ENCODE measurements at regions not wholly inside any gene's neighbourhood (a gene's known extent, or its start where the extent isn't known, plus 50 kb on each side); places are given as distances from the start of the nearest gene placed in this dataset.

- TF ChIP-seq REST (IDR thresholded peaks at IDR 0.05; ENCODE audit: insufficient read depth in 1 of 2, low read depth in 2 of 2, low read length in 2 of 2) (no peak), POLR2AphosphoS5 (IDR thresholded peaks at IDR 0.05; ENCODE audit: low read depth, low read length) (no peak), SIN3A (IDR thresholded peaks at IDR 0.05; ENCODE audit: borderline replicate concordance, insufficient read depth, low read length) (no peak), TAF1 (IDR thresholded peaks at IDR 0.05; ENCODE audit: borderline replicate concordance, insufficient read depth, low read length) (no peak), FOXP2 (optimal IDR thresholded peaks at IDR 0.05; ENCODE audit: borderline replicate concordance, extremely low read depth, extremely low read length, insufficient read depth) (no peak)
Measured at GRCh38 chr13:39822437-39822836, 167.0 kb downstream of the COG6 start.

All from PFSK-1 (cell line).